Stimulated activated CD8-positive, alpha-beta memory T cell treated with anti-CD3 and anti-CD28 coated beads, Interleukin-2, amount 100 ng/mL, for 1 hour (primary cell): ENCODE measurements at regions not wholly inside any gene's neighbourhood (a gene's known extent, or its start where the extent isn't known, plus 50 kb on each side); places are given as distances from the start of the nearest gene placed in this dataset.
"Not testable (repeated sequence)": the region's sequence is repeated elsewhere in the genome, so short reads cannot be mapped to it uniquely, and the experiment has no call there.

Experiments
- DNase-seq, 2 donors: peaks; one replicate each; pipeline ENCODE4 v3.0.0-alpha.2; 2020; ENCODE audit warnings: low read depth in 2 of 2

DNA sequence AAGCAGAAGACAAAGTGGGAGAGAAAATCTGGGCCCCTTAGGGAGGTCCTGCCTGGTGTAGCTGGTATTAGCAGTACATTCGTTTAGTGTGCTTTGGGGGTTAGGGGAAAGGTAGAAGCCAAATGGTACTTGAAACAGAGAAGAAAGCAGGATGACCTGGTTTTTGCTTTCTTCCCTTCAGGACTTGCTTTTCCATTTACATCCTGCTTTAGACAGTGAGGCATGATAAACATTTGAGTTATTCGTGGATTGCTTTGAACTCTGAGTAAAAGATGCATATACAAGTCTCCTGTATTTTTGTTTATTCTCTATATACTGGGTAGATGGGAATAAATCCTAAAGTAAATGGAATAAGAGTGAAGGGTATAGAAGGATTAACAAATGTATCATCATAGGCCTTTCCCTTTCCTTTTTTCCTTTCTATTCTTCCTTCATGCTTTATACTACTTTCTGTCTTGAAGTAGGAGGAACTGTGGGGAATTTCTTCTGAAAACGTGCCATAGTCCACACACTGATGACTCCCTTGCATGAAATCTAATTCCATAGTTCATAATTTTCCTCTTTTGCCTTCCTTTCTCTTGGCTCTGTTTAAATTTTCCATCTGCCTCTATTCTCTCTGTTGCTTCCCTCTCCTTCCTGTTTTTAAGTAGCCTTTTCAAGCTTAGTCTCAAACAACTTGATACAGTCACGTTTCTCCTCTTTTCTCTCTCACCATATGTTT, 139.5 kb upstream of the RBMS3 start:
- no peak for DNase-seq

DNA sequence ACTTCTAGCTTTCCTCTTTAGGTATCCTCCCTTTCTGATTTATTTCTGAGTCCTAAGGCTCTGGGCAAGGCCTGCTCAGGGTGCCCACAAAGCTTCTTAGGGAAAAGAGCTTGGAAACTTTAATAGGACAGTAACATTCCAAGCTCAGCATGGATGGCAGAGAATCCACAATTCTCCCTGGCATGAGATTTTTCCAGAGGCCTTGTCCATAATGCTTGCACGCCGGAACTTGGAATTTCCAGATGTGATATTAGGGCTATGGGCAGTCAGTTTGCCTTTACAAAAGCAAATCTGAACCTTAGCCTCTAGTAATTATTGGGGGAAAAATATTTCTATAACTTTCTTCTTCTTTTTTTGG, 139.0 kb upstream of the RBMS3 start:
- DNase-seq, result no peak

DNA sequence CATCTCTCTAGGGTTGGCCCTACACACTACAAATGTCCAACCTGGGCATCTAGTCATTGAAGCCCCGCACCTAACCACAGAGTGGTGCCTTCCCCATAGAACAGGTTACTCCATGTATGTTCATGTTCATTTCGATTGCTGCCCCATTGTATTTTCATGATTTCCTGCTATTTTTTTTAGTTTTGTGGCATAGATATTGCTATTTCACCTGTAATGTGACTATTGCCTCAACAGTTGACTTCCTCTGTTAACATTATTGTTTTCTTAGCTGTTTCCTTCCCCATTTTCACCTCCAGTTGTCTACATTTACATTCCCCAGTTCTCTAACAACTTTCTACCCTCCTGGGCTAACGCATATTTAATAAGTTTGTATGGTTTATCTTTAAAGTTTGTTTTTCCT, 137.7 kb upstream of the RBMS3 start:
- DNase-seq, result no peak

DNA sequence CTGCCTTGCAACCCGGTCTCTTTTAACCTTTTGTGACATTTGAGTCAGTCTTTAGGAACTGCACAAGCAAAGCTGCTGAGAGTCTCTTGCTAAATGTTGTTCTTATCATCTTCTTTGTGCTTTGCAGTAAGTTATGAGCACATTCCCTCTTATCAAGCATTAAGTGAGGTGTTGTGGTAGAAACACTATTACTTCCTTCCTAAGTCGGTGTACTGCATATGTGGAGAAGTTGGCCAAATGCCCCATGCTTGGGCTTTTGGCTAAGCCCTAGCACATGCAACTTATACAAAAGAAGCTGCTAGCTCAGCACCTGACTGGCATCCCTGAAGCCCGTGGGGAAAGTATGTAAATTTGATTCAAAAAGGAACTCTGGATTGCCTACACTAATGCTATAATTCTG, 136.5 kb upstream of the RBMS3 start:
- no peak for DNase-seq

DNA sequence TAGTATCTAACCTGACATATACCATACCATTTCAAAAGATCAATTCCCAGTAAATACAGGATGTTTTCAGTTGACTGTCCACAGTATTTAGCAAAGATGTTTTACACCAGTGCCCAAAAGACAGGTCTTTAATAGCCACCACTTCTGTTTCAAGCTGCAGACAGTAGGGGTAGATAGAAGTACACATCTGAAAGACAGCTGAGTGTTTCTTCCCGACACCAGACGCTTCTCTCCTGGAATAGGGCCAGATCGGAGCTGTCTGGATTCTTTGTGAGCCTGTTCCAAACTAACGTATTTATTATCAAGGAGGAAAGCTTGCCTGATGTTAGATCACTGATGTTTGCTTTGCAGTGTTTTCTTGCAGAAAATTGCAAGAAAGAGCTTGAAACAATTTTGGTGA, 136.1 kb upstream of the RBMS3 start:
- DNase-seq, result no peak

DNA sequence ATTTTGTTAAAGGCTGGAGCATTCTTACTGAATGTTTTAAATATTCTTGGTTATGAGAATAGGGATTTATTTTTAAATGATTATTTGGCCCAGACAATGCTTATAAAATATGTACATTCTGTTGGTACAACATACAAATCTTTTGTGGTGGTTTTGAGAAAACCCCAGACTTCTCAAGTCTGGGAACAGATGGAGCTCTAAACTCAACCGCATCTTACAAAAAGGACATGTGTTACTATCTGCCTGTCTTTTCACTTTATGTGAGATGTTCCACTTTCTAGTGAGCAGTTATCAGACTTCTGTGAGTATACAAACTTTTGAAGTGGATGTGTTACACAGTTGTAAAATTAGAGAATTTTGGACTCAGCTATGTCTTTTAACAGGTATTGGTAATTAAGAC, 135.5 kb upstream of the RBMS3 start:
- DNase-seq, result no peak

DNA sequence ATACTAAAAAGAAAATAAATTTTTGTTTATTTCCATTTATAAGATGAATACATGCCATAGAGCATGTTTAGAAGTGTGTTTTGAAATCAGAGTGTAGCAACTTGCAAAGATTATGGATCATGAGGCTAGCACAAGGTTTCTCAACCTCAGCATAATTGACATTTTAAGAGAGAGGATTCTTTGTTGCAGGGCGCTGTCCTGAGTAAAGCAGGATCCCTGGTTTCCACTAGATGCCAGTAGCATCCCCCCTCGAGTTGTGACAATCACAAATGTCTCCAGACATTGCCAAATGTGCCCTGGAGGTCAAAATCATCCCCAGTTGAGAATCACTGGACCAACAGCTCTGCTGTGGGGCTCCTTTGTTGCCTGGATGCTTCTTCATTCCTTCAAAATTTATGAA, 128.5 kb upstream of the RBMS3 start:
- DNase-seq, result no peak

DNA sequence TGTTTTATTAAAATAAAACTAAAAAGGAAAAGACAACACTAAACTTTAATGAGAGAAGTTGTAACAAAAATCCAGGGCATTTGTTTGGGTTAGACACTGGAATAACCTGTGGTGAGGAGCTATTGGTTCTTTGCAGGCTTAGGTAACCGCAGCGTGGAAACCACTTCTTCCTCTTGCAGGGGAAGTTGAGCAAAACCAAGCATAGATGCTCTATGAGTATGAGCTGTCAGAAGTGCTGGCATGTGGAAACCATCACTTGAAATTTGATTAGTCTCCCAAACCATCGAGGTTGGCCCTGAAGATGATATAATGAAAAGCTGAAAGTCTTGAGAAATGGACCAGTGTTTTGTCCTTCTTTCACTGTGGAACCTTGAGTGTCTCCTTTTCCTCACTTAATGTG, 127.1 kb upstream of the RBMS3 start:
- DNase-seq, result no peak

DNA sequence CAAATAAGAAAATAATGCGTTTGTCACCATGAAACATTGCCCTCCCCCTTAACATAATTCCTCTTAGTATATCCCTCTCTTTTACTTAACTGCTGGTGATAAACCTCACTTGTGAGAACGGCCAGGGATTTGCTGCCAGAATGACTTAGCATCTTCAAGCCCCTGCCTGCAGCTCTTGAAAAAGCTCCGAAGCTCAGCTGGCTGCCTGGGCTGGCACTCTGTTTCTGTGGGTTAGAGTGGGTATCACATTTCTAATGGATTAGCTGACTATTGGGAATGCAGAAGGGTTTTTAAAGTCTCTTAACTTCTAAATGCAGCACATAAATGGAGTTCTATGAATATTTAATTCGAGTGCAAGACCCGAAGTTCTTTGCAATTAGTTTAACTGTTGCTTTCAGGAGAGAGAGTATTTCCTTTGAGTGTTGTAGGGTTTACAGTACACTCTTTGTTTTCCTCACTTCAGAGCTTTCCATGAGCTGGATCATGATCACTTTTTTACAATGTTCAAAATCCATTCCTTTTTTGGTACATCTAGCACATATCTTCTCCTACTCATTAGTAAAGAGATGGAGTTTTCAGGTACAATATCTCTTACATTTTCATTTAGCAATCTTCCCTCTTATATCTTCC, 124.7 kb upstream of the RBMS3 start:
- no peak for DNase-seq

DNA sequence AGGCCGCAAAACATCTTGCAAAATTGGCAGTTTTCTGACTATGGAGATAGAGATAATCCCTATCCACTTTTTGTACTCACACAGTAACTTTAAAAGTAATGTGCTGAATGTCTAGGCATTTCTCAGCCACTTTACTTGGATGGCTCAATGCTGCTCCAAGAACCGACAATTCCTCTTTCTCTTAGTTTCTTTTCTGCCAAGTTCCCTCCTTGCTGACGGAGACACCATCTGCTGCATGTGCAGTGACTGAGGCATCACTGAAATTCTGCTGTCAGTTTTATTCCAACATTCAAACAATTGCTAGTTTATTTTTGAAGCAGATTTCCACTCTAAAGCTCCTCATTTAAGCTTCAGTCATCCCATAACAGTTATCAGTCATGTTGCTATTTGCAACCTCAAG, 116.0 kb upstream of the RBMS3 start:
- no peak for DNase-seq

DNA sequence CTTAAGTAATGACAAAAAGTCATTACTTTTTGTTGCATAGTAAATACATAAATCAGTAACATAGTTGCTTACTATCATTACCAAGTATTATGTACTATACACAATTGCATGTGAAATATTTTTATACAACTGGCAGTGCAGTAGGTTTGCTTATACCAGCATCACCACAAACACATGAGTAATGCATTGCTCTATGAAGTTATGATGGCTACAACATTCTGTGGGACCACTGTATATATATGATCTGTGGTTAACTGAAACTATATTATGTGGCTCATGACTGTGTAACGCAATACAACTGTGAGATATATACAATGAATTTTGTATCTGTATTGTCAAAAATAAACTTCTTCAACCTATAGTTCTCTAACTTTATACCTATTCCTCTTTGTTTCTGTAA, 113.7 kb upstream of the RBMS3 start:
- no peak for DNase-seq

DNA sequence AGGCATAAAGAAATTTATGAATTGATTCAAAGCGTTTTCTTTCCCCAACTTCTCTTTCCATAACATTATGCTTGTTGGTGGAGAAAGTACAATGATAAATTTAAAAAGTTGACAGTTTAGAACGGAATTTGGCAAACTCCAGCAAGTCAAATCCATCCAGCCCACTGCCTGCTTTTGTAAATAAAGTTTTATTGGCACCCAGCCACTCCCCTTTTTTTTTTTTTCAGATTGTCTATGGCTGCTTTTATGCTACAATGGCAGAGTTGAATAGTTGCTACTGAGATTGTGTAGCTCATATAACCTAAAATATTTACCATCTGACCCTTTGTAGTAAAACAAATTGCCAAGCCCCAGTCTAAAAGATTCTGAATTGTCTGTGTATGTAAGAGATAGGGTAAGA, 112.8 kb upstream of the RBMS3 start:
- DNase-seq, result no peak

DNA sequence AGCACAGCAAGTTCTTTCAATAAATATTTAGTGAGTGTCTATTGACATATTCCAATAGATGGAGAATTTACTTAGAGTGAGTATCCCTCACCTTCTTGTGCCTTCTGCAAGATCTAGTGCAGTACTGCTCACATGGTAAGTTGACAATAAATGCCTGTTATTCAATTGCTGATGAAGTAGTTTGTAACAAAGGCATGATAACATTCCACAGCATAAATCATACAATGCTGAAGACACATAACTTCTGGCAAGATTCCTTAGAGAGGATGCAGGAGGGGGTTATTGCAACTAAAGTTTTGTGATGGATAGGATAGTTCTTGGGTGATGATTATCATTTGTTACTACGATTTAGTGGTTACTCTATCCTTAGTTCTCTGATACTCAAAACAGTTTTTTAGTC, 112.2 kb upstream of the RBMS3 start:
- no peak for DNase-seq

DNA sequence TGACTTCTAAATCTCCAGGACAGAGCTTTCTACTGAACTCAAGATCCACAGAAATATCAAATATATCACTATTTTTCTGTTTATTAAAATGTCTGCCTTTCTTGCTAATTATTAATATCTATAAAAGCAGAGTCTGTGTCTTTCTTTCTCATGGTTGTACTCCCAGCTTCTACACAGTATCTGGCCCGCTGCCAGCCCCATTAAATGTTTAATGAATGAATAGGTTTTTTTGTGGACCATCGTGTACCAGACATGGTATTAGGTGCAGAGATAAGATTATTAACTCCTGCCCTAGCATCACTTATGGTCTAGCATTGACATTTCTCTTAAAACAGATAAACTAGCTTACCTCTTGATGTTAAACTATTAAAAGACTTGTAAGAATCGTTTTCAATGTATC, 111.4 kb upstream of the RBMS3 start:
- no peak for DNase-seq

DNA sequence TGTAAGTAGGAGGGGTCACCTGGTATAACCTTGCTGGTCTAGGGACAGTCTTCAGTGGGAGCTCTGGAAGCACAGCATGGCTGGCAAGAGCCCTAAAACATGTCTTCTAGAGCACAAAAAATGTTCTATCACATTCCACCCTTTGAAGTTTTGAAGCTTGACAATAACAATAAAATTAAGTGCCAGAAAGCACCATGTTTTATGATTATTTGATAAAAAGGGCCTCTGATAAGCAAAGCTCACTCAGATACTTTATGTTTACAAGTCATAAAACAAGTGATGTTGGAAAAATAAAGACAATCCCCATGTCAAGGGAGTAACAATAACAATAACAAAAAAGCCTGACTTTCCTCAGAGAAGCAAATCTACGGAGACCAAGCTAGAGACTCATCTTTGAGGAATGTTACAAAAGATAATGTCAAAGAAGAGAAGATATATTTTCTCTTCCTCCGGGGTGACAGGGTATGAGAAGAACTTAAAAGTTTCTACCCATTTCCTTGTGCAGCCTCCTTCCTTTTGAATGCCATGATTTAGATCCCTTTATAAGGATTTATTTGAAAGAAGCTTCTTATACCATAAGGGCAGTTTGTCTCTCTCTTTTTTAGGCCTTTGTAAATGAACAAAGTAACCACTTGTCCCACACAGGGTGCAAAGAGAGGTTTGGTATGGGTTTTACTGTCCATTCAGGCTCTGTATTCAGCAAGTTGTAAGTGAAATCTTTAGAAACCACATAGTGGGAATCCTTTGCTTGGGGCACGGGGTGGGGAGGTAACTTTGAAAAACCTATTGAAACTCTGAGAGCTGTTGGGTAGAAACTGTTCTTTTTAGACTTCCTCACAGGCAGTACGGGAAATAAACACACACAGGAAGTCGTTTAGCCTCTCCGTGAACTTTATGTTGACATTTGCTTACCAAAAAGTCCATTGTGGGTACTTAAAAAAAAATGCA, 109.6 kb upstream of the RBMS3 start:
- DNase-seq, result no peak

DNA sequence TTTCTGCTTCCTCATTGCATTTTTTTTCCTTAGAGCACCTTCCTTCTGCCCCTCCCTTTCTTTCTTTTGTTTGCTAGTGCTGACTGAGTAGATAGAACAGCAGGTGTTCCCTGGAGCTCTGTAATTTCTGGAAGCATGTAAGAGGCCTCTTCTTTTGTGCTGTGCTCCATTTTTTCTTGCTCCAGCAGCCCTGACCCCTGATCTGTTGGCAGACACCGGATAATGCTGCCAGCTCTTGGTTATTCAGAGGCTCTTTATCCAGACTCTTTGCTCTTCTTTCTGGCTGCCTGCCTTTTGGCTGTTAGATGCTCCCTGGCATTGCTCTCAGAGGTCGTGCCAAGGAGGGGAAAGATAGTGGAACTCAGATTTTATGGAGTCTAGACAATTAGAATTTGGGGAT, 104.4 kb upstream of the RBMS3 start:
- DNase-seq, result no peak

DNA sequence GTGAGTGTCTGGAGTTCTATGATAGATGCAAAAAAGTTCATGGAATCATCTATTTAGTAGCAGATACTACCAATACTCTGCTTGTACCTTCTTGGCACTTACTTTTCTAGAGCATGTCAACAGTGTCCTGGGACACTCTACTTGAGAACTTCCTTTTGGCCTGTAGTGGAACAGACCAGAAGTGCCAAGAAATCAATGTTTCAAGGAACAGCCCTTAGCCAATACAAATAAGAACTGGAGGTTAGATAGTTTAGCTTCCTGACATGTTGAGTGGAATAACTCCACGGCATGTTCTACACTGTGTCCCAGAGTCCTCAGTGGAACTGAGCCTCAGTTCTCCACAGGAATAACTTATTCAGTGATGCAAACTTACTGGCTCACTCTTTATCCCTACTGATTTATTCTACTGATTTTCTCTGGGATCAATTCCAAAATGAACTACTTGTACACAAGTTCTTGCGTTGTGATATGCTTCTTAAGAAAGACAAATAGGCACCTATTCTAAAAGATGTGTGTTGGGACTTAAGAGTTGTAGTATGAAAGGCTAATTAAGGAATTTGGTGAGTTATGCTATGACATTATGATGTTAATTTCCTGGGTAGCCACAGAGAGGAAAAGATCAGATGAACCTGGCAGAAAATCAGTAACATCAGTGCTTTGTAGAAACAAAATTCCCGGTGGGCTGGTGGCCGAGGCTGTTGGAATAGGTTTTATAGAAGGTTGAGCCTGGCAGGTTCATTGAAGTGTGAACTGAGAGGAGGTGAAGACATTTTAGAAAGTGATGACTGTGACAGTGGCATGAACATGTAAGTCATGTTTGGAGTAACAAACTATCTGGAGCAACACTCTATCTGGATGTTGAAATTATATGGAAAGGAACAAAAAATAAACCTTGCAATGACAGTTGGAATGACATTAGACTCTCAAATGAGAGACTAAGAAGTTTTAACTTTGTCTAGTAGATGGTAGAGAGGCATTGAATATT, 101.8 kb upstream of the RBMS3 start:
- no peak for DNase-seq

DNA sequence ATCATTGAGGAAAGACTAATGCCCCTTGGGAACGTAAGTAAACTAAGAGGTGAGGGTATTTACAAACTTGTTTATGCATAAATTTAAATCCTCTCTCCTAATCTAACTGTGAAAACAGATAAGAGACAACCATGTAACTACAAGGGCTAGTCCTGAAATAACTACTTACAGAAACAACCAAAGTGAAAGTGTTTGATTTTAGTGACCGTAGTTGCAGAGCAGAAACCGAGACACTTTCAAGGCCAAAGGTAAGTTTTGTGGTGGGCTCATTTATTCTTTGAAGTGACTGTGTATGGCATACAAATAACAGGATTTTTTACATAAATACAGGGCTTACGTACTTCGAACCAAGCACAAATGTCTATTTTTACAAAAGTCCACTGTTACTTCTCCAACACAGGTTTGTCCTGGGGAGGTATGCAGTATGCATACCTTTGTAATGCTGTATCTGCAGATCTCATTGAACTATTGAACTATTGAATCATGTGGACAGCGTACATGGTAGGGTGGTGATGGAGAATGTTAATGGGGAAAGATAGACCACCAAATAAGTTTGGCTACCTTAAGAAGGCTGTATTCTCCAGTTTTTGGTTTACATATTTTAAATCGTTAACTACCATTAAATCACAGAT, 99.6 kb upstream of the RBMS3 start:
- no peak for DNase-seq

DNA sequence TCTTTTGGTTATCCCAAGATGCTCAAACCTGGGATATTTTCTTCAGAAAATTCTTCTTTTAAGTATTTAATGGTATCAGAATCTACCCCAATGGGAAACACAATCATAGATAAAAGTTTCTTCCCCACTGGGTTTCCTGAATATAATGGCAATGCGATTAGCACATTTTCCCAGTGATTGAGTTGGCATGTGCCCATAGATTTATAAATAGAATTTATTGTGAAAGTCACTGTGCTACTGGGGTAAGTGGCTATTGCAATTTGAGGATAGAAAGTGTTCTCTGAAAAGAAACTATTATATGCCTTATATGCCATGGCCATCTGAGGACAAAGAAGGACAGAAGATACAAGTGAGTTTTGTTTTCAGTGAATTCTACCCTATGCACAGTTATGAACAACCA, 99.0 kb upstream of the RBMS3 start:
- no peak for DNase-seq

DNA sequence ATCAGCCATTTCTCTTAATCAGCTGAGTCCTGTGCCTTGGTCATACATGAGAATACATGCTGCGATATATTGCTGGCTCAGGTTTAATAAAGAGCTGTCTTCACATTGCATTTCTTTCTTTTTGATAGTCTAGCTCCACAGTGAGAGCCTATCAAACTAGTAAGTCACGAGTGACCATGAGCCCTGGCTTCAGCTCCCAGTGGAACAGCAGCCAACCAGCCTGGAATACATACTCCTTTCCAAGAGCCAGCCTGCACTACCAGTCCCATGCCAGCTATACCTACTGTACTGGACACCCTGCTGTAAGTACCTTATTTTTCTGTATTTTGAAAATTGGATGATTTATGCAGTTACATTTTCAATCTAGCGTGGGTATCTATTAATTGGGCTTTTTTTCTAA, 98.0 kb upstream of the RBMS3 start:
- DNase-seq, result not testable (repeated sequence)
